ENCODE measurements at regions not wholly inside any gene's neighbourhood (a gene's known extent, or its start where the extent isn't known, plus 50 kb on each side); places are given as distances from the start of the nearest gene placed in this dataset.

GRCh38 chr20:22768266-22769178 is 184.2 kb upstream of the FOXA2 start:
- Histone ChIP-seq H3K27ac (no peak overlapping the region), H3K4me3 (no peak overlapping the region), H3K9me3 (no peaks in the 10 kb centered on the region), H3K4me1 (no peaks in the 10 kb centered on the region), H3K27me3 (no peaks in the 10 kb centered on the region), H3K36me3 (no peaks in the 10 kb centered on the region)
- intact Hi-C loops (cut with DNase I), result no loop called here
- 61 to 69% methylated on average over 11 of the region's 11 CpGs for WGBS, 2 donors
- no peak for DNase-seq
- TF ChIP-seq EP300 (IDR thresholded peaks at IDR 0.05) (no peak), POLR2A (IDR thresholded peaks at IDR 0.05) (no peak)
- TF ChIP-seq, protein P1, sequence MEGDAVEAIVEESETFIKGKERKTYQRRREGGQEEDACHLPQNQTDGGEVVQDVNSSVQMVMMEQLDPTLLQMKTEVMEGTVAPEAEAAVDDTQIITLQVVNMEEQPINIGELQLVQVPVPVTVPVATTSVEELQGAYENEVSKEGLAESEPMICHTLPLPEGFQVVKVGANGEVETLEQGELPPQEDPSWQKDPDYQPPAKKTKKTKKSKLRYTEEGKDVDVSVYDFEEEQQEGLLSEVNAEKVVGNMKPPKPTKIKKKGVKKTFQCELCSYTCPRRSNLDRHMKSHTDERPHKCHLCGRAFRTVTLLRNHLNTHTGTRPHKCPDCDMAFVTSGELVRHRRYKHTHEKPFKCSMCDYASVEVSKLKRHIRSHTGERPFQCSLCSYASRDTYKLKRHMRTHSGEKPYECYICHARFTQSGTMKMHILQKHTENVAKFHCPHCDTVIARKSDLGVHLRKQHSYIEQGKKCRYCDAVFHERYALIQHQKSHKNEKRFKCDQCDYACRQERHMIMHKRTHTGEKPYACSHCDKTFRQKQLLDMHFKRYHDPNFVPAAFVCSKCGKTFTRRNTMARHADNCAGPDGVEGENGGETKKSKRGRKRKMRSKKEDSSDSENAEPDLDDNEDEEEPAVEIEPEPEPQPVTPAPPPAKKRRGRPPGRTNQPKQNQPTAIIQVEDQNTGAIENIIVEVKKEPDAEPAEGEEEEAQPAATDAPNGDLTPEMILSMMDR (IDR thresholded peaks at IDR 0.05), result no peak

DNA sequence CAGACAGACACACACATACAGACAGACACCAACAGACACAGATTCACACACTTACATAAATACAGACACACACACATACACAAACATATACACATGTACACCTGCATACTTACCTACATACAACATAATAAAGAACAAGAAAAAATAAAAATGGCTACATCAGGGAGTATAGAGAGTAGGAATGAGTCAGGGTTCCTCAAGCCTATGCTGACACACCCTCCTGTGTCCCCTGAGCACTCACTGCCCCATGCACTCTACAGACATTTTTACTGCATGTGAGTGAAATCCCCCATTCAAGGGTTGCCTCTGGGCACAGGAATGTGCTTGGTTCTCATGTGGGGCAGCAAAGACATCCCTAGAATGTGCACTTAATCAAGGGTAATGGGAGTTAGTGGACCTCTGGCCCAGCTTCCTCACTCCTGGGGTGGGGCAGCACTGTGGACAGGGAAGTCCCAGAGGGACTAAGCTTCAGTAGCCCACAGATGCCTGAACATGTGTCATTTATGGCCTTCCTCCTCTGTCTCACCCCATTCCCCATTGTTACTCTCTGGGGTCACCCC is 185.9 kb upstream of the FOXA2 start:
- Histone ChIP-seq H3K27me3 (no peaks in the 10 kb centered on the region), H3K9me3 (no peaks in the 10 kb centered on the region), H3K4me1 (no peaks in the 10 kb centered on the region), H3K36me3 (no peaks in the 10 kb centered on the region), H3K4me3 (no peak overlapping the region), H3K27ac (no peak overlapping the region)
- TF ChIP-seq POLR2A (IDR thresholded peaks at IDR 0.05), result no peak
- no peak for TF ChIP-seq POLR2AphosphoS5 (IDR thresholded peaks at IDR 0.05)
- TF ChIP-seq, protein P1 (IDR thresholded peaks at IDR 0.05), result no peak
- TF ChIP-seq EP300 (IDR thresholded peaks at IDR 0.05), result no peak
- no peak for DNase-seq
- intact Hi-C loops (cut with DNase I), result no loop called here

GRCh38 chr20:22771706-22772105 is 187.3 kb upstream of the FOXA2 start:
- Histone ChIP-seq H3K27me3 (no peaks in the 10 kb centered on the region), H3K9me3 (peaks cover 0 to 2% (median 0%) of the 10 kb centered on the region in 4 donors), H3K4me3 (no peak overlapping the region), H3K36me3 (no peaks in the 10 kb centered on the region), H3K4me1 (no peaks in the 10 kb centered on the region), H3K27ac (no peak overlapping the region)
- intact Hi-C loops (cut with DNase I), result no loop called here
- TF ChIP-seq, protein P1 (IDR thresholded peaks at IDR 0.05), result no peak
- TF ChIP-seq POLR2A (IDR thresholded peaks at IDR 0.05), result no peak
- no peak for TF ChIP-seq EP300 (IDR thresholded peaks at IDR 0.05)
- no peak for TF ChIP-seq POLR2AphosphoS5 (IDR thresholded peaks at IDR 0.05)
- DNase-seq, result no peak
- 84 to 86% methylated on average over 5 of the region's 5 CpGs for WGBS, 2 donors

DNA sequence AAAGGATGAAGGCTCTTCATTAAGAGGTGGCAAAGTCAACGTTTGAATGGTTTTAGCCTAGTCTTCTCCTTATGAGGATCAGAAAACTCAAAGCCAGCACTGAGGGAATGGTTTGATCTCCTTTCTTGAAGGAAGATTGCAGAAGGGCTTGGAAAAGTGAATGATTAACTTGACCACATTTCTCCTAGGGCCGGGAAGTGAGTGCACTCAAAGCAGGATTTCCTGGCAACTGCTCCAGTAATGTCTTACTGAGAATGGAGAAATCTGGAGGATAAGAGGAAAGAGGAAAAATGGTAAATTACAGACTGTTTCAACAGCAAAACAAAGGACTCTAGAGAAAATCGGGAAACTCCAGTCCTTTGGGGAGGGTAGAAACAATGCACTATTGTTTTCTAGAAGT is 189.0 kb upstream of the FOXA2 start:
- Histone ChIP-seq H3K4me1 (no peaks in the 10 kb centered on the region), H3K27me3 (no peaks in the 10 kb centered on the region), H3K36me3 (no peaks in the 10 kb centered on the region), H3K4me3 (no peak overlapping the region), H3K27ac (no peak overlapping the region), H3K9me3 (peaks cover 0 to 2% (median 0%) of the 10 kb centered on the region in 4 donors)
- no peak for DNase-seq
- intact Hi-C loops (cut with DNase I), result no loop called here
- TF ChIP-seq POLR2AphosphoS5 (IDR thresholded peaks at IDR 0.05) (no peak), EP300 (IDR thresholded peaks at IDR 0.05) (no peak), POLR2A (IDR thresholded peaks at IDR 0.05) (no peak)
- TF ChIP-seq, protein P1 (IDR thresholded peaks at IDR 0.05), result no peak
- WGBS, 2 donors, result 9 to 47% methylated on average over 3 of the region's 3 CpGs

Data from sigmoid colon (tissue), 6 donors.